Memory B cell (primary cell): ENCODE measurements at regions not wholly inside any gene's neighbourhood (a gene's known extent, or its start where the extent isn't known, plus 50 kb on each side); places are given as distances from the start of the nearest gene placed in this dataset.

ENCODE experiments used
- ATAC-seq: fragments of 150-1000 bp; cut with Tn5 transposase; 2 replicates; pipeline ENCODE4 v1.10.0; 2021; ENCODE audit warnings: low read depth, mild to moderate bottlenecking, moderate library complexity
- DNase-seq, 2 donors: peaks; one replicate each; pipeline ENCODE4 v3.0.0; 2022; ENCODE audit warnings: low spot score in 2 of 2
- H3K27ac Mint-ChIP-seq: one replicate; pipeline ENCODE4 v1.8.0; 2022; ENCODE audit warnings: mild to moderate bottlenecking, moderate library complexity, mixed read lengths
- H3K27me3 Mint-ChIP-seq: one replicate; pipeline ENCODE4 v1.8.0; 2022; ENCODE audit warnings: mixed read lengths
- H3K36me3 Mint-ChIP-seq: one replicate; pipeline ENCODE4 v1.8.0; 2022; ENCODE audit warnings: mild to moderate bottlenecking, mixed read lengths
- H3K4me1 Mint-ChIP-seq: one replicate; pipeline ENCODE4 v1.8.0; 2022; ENCODE audit warnings: mixed read lengths
- H3K4me3 Mint-ChIP-seq: one replicate; pipeline ENCODE4 v1.8.0; 2022; ENCODE audit warnings: mild to moderate bottlenecking, moderate library complexity, mixed read lengths
- H3K9me3 Mint-ChIP-seq: one replicate; pipeline ENCODE4 v1.8.0; 2022; ENCODE audit warnings: mixed read lengths

- Mint-ChIP-seq H3K9me3 (peaks cover 2% of the 10 kb centered on the region), H3K4me1 (no peaks in the 10 kb centered on the region), H3K36me3 (no peaks in the 10 kb centered on the region), H3K4me3 (no peak overlapping the region), H3K27ac (no peak overlapping the region), H3K27me3 (no peaks in the 10 kb centered on the region)
- DNase-seq: no peak
- no peak for ATAC-seq
Measured at GRCh38 chr12:61701471-61701870, 558.7 kb upstream of the USP15 start.

DNA sequence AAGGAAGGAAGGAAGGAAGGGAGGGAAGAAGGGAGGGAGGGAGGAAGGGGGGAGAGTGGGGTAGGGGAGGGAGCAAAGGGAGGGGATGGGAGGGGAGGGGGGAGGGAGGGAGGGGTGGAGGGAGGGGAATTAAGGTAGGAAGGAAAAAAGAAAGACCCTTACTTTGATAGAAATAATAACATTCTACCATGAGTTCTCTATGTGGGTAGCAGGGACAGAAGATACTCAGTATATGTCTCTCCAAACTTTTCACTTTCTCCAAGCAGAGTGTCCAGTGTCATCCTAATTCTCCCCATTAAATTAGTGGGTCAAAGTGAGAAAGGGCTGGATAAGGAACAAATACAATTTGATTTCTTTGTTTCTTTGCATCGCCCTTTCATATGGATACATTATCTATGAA, 553.4 kb upstream of the USP15 start:
- no peaks in the 10 kb centered on the region for H3K4me1 Mint-ChIP-seq
- H3K27ac Mint-ChIP-seq: no peak overlapping the region
- H3K4me3 Mint-ChIP-seq: no peak overlapping the region
- peaks cover 3% of the 10 kb centered on the region for H3K9me3 Mint-ChIP-seq
- ATAC-seq (no peak), DNase-seq (no peak)
- no peaks in the 10 kb centered on the region for H3K36me3 Mint-ChIP-seq
- H3K27me3 Mint-ChIP-seq: no peaks in the 10 kb centered on the region

- no peaks in the 10 kb centered on the region for H3K36me3 Mint-ChIP-seq
- peaks cover 2% of the 10 kb centered on the region for H3K9me3 Mint-ChIP-seq
- no peak for DNase-seq
- no peaks in the 10 kb centered on the region for H3K27me3 Mint-ChIP-seq
- no peak overlapping the region for H3K27ac Mint-ChIP-seq
- no peak for ATAC-seq
- no peaks in the 10 kb centered on the region for H3K4me1 Mint-ChIP-seq
- H3K4me3 Mint-ChIP-seq: no peak overlapping the region
Measured at GRCh38 chr12:61713121-61713520, 547.1 kb upstream of the USP15 start.

- ATAC-seq (no peak), DNase-seq (no peak)
- H3K4me1 Mint-ChIP-seq: no peaks in the 10 kb centered on the region
- peaks cover 3% of the 10 kb centered on the region for H3K9me3 Mint-ChIP-seq
- no peaks in the 10 kb centered on the region for H3K27me3 Mint-ChIP-seq
- no peaks in the 10 kb centered on the region for H3K36me3 Mint-ChIP-seq
- H3K4me3 Mint-ChIP-seq: no peak overlapping the region
- no peak overlapping the region for H3K27ac Mint-ChIP-seq
Measured at GRCh38 chr12:61717986-61718385, 542.2 kb upstream of the USP15 start.

DNA sequence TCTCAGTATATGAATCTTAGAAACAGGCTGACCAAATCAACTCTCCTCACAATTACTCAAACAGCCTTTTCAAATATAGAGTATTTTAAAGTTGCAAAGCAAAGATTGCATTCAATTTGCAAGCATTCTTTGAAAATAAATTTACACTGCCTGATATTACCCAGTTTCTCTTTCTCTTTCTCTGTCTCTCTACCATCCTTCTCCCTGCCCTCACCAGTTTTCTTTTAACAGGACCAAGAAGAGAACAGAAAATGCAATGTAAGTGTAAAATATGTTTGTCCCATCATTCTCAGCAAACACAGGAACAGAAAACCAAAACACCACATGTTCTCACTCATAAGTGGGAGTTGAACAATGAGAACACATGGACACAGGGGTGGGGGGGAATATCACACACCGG, 520.3 kb upstream of the USP15 start:
- no peak for ATAC-seq
- Mint-ChIP-seq H3K4me3 (no peak overlapping the region), H3K27me3 (peaks cover 1% of the 10 kb centered on the region), H3K36me3 (no peaks in the 10 kb centered on the region), H3K27ac (no peak overlapping the region), H3K9me3 (peaks cover 10% of the 10 kb centered on the region), H3K4me1 (no peaks in the 10 kb centered on the region)
- DNase-seq: no peak

DNA sequence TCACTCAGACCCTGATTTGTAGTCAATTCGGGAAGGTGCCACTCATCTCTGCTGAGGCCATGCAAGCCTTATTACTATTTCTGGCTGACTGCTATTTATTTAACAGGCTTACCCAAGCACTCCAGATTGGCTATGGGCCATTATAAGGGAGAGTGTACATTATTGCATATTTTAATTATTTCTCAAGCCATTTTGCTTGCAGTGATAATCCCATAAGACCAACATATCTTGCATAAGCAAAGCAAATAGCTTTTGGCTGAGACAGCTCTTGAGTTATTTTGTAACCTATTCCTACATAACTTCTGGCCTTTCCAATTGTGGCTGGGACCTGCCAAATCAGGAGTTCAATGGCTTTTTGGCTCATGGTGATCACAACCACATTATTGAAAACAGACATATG, 509.6 kb upstream of the USP15 start:
- Mint-ChIP-seq H3K4me3 (no peak overlapping the region), H3K9me3 (peaks cover 2% of the 10 kb centered on the region), H3K27ac (no peak overlapping the region), H3K36me3 (no peaks in the 10 kb centered on the region), H3K27me3 (no peaks in the 10 kb centered on the region), H3K4me1 (no peaks in the 10 kb centered on the region)
- DNase-seq (no peak), ATAC-seq (no peak)

GRCh38 chr12:61754214-61754613, 506.0 kb upstream of the USP15 start:
- Mint-ChIP-seq H3K36me3 (no peaks in the 10 kb centered on the region), H3K4me3 (no peak overlapping the region), H3K27me3 (no peaks in the 10 kb centered on the region), H3K4me1 (no peaks in the 10 kb centered on the region), H3K9me3 (peaks cover 2% of the 10 kb centered on the region), H3K27ac (no peak overlapping the region)
- ATAC-seq: no peak
- DNase-seq: no peak

GRCh38 chr12:61757831-61758505, 502.2 kb upstream of the USP15 start:
- H3K36me3 Mint-ChIP-seq: no peaks in the 10 kb centered on the region
- no peak overlapping the region for H3K27ac Mint-ChIP-seq
- peaks cover 3% of the 10 kb centered on the region for H3K9me3 Mint-ChIP-seq
- H3K27me3 Mint-ChIP-seq: no peaks in the 10 kb centered on the region
- no peak overlapping the region for H3K4me3 Mint-ChIP-seq
- DNase-seq (no peak), ATAC-seq (no peak)
- H3K4me1 Mint-ChIP-seq: no peaks in the 10 kb centered on the region

DNA sequence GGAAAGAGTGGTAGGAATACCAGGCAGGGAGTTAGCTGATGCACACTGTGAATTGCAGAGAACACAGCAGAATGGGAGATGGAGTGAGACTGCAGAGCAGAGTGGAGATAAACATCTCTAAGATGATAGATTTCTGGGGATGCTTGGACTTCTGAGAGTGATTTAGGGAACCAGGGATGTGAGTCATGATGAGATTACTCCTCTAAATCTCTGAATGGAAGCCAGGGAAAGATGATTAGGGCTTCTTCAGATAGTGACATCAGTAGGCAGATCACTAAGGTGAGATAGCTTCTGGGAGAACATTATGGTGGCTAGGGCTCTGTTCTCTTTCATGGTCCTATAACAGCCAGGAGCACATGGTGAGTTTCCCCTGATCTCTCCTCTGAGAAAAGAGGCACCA, 501.5 kb upstream of the USP15 start:
- ATAC-seq (no peak), DNase-seq (no peak)
- Mint-ChIP-seq H3K4me1 (no peaks in the 10 kb centered on the region), H3K9me3 (peaks cover 3% of the 10 kb centered on the region), H3K27me3 (no peaks in the 10 kb centered on the region), H3K27ac (no peak overlapping the region), H3K4me3 (no peak overlapping the region), H3K36me3 (no peaks in the 10 kb centered on the region)

DNA sequence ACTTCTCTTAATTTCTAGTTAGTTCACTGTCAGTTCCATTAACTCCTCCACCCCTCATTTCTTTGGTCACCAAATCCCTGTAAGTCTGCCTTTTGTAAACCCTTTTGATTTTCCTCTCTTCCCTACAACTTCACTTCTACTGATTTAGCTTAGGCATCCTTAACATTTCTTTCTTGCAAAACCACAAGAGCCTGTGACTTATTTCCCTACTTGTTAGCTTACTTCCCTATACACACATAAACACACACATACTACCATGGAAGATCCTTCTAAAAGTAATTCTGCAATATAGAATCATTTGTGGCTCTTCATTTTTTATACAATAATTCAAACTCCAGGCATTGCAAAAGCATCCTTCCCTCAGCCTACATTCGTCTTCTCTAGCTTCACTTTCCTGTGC, 494.3 kb upstream of the USP15 start:
- no peak for DNase-seq
- H3K36me3 Mint-ChIP-seq: no peaks in the 10 kb centered on the region
- ATAC-seq: no peak
- H3K9me3 Mint-ChIP-seq: peaks cover 8% of the 10 kb centered on the region
- H3K4me1 Mint-ChIP-seq: no peaks in the 10 kb centered on the region
- H3K27ac Mint-ChIP-seq: no peak overlapping the region
- no peaks in the 10 kb centered on the region for H3K27me3 Mint-ChIP-seq
- H3K4me3 Mint-ChIP-seq: no peak overlapping the region

- no peak overlapping the region for H3K4me3 Mint-ChIP-seq
- H3K9me3 Mint-ChIP-seq: no peaks in the 10 kb centered on the region
- H3K36me3 Mint-ChIP-seq: no peaks in the 10 kb centered on the region
- no peaks in the 10 kb centered on the region for H3K4me1 Mint-ChIP-seq
- no peak overlapping the region for H3K27ac Mint-ChIP-seq
- H3K27me3 Mint-ChIP-seq: no peaks in the 10 kb centered on the region
- DNase-seq (no peak), ATAC-seq (no peak)
Measured at GRCh38 chr12:61780435-61780834, 479.8 kb upstream of the USP15 start.

DNA sequence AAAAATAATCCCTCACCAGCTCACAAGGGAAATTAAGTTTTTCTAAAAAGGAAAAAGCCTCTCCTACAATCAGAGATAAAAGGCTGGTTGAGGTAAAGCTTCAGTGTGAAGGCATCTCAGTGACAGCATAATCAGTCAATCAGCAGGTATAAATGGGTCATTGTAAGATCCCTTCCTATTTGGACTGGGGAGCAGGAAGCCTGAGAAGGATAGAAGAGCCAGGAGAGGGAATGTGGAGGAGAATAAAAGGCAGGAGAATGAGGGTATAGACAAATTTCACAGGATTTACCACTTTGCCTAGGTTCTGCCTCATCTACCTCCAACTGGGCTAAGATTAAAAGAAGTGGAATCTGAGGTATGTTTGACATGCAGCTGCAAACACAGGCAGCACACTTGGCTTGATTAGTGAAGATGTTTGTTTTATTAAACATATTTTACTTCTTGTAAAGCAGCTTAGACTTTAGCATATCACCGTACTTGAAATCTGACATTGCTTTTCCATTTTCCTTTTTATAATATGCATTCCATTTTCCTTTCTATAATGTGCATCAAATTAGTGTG, 479.1 kb upstream of the USP15 start:
- H3K4me3 Mint-ChIP-seq: no peak overlapping the region
- no peak for DNase-seq
- no peak overlapping the region for H3K27ac Mint-ChIP-seq
- H3K27me3 Mint-ChIP-seq: no peaks in the 10 kb centered on the region
- no peaks in the 10 kb centered on the region for H3K4me1 Mint-ChIP-seq
- no peak for ATAC-seq
- H3K9me3 Mint-ChIP-seq: peaks cover 4% of the 10 kb centered on the region
- H3K36me3 Mint-ChIP-seq: no peaks in the 10 kb centered on the region

DNA sequence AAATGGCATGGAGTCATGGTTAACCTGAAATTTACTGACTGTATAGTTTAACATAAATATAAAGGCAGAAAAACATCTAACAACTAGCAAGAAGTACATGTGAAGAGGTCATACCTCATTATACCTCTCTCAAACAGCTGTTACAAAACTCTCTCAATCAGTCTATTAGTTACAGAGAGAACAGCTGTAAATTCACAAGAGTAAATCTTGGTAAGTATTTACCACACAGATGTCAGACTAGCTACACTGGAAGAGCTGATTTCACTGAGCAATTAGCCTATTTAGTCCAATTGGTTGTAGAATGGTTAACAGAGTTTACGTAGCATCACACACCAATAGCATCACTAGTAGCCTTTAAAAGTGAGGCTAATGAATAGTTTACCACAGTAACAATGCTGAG, 463.4 kb upstream of the USP15 start:
- DNase-seq (no peak), ATAC-seq (no peak)
- Mint-ChIP-seq H3K36me3 (no peaks in the 10 kb centered on the region), H3K4me1 (no peaks in the 10 kb centered on the region), H3K4me3 (no peak overlapping the region), H3K9me3 (peaks cover 1% of the 10 kb centered on the region), H3K27ac (no peak overlapping the region), H3K27me3 (no peaks in the 10 kb centered on the region)

DNA sequence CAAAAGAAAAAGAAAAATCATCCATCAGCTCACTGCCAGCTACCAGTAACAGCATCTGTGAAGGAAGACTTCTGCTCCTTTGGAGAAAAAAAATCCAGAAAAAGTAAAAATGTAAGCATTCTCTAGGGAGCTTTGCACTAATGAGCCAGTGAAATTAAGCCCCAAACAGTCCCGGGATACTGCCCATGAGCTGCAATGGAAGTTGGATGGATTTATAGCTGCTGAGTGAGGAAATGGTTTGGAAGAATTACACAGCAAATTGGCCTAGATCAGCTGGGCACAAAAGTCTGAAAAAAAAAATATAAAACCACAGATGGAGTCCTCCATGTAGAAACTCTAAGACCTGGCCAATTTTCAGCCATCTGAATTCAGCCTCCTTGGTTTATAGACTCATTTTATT, 462.9 kb upstream of the USP15 start:
- H3K27me3 Mint-ChIP-seq: no peaks in the 10 kb centered on the region
- no peaks in the 10 kb centered on the region for H3K4me1 Mint-ChIP-seq
- DNase-seq: no peak
- no peak overlapping the region for H3K27ac Mint-ChIP-seq
- no peaks in the 10 kb centered on the region for H3K36me3 Mint-ChIP-seq
- no peak overlapping the region for H3K4me3 Mint-ChIP-seq
- no peak for ATAC-seq
- peaks cover under 1% of the 10 kb centered on the region for H3K9me3 Mint-ChIP-seq

- H3K27ac Mint-ChIP-seq: no peak overlapping the region
- ATAC-seq (no peak), DNase-seq (no peak)
- H3K36me3 Mint-ChIP-seq: no peaks in the 10 kb centered on the region
- no peaks in the 10 kb centered on the region for H3K4me1 Mint-ChIP-seq
- H3K4me3 Mint-ChIP-seq: no peak overlapping the region
- H3K27me3 Mint-ChIP-seq: no peaks in the 10 kb centered on the region
- peaks cover 4% of the 10 kb centered on the region for H3K9me3 Mint-ChIP-seq
Measured at GRCh38 chr12:61798778-61799177, 461.4 kb upstream of the USP15 start.
